ENCODE measurements at regions not wholly inside any gene's neighbourhood (a gene's known extent, or its start where the extent isn't known, plus 50 kb on each side); places are given as distances from the start of the nearest gene placed in this dataset.

GRCh38 chr5:68452286-68452685, 236.7 kb downstream of the PIK3R1 start:
- TF ChIP-seq POLR2A (IDR thresholded peaks at IDR 0.05; ENCODE audit: low read depth, low read length) (no peak), POLR2AphosphoS5 (IDR thresholded peaks at IDR 0.05; ENCODE audit: low read depth, low read length) (no peak)

Measured in GM12892 (cell line).